ENCODE measurements at regions not wholly inside any gene's neighbourhood (a gene's known extent, or its start where the extent isn't known, plus 50 kb on each side); places are given as distances from the start of the nearest gene placed in this dataset.

GRCh38 chr18:8977166-8977565, 125.3 kb upstream of the NDUFV2 start:
- H3K27ac ChIP-seq (ENCODE audit: insufficient read depth, low read depth, low read length) = no peak overlapping the region
- no peaks in the 10 kb centered on the region for H3K79me2 ChIP-seq (ENCODE audit: control insufficient read depth, insufficient read depth, low read length)
- no TSS peak for BruUV-seq (replicated peaks)
- CTCF ChIA-PET = no interaction called here
- H2AFZ ChIP-seq (ENCODE audit: low read depth, low read length) = no peak overlapping the region
- intact Hi-C loops (cut with micrococcal nuclease) (no loop called here), dilution Hi-C loops (cut with MboI; ENCODE audit: extremely low pct_ligation_motif_present, low sequenced_read_pairs) (loop anchor here (25.0 kb wide), 1 partner anchor 340 kb away; no protein-coding TSS in a partner anchor)
- H3K36me3 ChIP-seq (ENCODE audit: control insufficient read depth in 2 of 2, extremely low read depth in 1 of 2, insufficient read depth in 2 of 2, low read length in 2 of 2) = no peaks in the 10 kb centered on the region
- H3K4me2 ChIP-seq (ENCODE audit: insufficient read depth, low read length) = no peak overlapping the region
- H3K27me3 ChIP-seq (ENCODE audit: control insufficient read depth in 2 of 2, insufficient read depth in 2 of 2, low read length in 2 of 2) = peaks cover 0 to 8% of the 10 kb centered on the region in 2 experiments
- no peaks in the 10 kb centered on the region for H3K9me3 ChIP-seq (replicated peaks; ENCODE audit: control insufficient read depth, insufficient read depth, low read length)
- H3K9me1 ChIP-seq (replicated peaks; ENCODE audit: control insufficient read depth, extremely low read depth, insufficient read depth, low read length) = no peaks in the 10 kb centered on the region
- FAIRE-seq (no peak), DNase-seq (ENCODE audit: low read depth, low spot score) (no peak)
- POLR2A ChIA-PET = no interaction called here
- no peak overlapping the region for H3K9ac ChIP-seq (replicated peaks; ENCODE audit: extremely low read depth, insufficient read depth, low read length)
- H4K20me1 ChIP-seq (replicated peaks; ENCODE audit: control insufficient read depth, extremely low read depth, insufficient read depth, low read length) = no peaks in the 10 kb centered on the region
- H3K4me1 ChIP-seq (ENCODE audit: control insufficient read depth, extremely low read depth, insufficient read depth, low read length) = no peaks in the 10 kb centered on the region
- TF ChIP-seq POLR2A (IDR thresholded peaks at IDR 0.05; ENCODE audit: low read depth, low read length) (no peak), FOS (IDR thresholded peaks at IDR 0.05; ENCODE audit: borderline replicate concordance, insufficient read depth, low read length) (no peak), JUN (IDR thresholded peaks at IDR 0.05; ENCODE audit: borderline replicate concordance, insufficient read depth, insufficient read length, low read depth) (no peak), CTCF (IDR thresholded peaks at IDR 0.05; ENCODE audit: extremely low read depth in 1 of 2, insufficient read depth in 1 of 2, low read depth in 1 of 2, low read length in 2 of 2) (no peak), MYC (IDR thresholded peaks at IDR 0.05; ENCODE audit: low read depth, low read length) (no peak), GATA2 (IDR thresholded peaks at IDR 0.05; ENCODE audit: insufficient read depth, insufficient read length, low read depth, low read length) (no peak), MAX (IDR thresholded peaks at IDR 0.05; ENCODE audit: insufficient read depth, insufficient read length) (no peak), EZH2 (IDR thresholded peaks at IDR 0.05; ENCODE audit: borderline replicate concordance, low read depth, low read length, severe bottlenecking) (no peak), POLR2AphosphoS5 (IDR thresholded peaks at IDR 0.05; ENCODE audit: insufficient read depth, low read depth, low read length) (no peak)
- H3K4me3 ChIP-seq (replicated peaks in 1 of 3; ENCODE audit: insufficient read depth in 1 of 3, low read depth in 1 of 3, low read length in 3 of 3) = no peak overlapping the region
